Neural cell (in vitro differentiated cells): ENCODE measurements at regions not wholly inside any gene's neighbourhood (a gene's known extent, or its start where the extent isn't known, plus 50 kb on each side); places are given as distances from the start of the nearest gene placed in this dataset.

Experiments used
- H2AFZ ChIP-seq: fragments of 200-600, 300-800 bp; sonication (generic), shearing (Covaris generic); 2 replicates; pipeline ENCODE4 v1.6.0; 2014; ENCODE audit warnings: low read depth, mild to moderate bottlenecking, antibody characterized with exemption, low read length, moderate library complexity
- H3F3A ChIP-seq: fragments of 200-600 bp; shearing (Covaris generic); 2 replicates; pipeline ENCODE4 v1.6.1; 2016; ENCODE audit warnings: mild to moderate bottlenecking, moderate library complexity, mixed read lengths, antibody characterized with exemption, low read length; ENCODE audit not compliant: insufficient read depth, poor library complexity, severe bottlenecking
- H3K27ac ChIP-seq: fragments of 200-600, 300-800 bp; sonication (generic), shearing (Covaris generic); 2 replicates; pipeline ENCODE4 v1.5.1; 2014; ENCODE audit warnings: mild to moderate bottlenecking, low read length, moderate library complexity
- H3K27me3 ChIP-seq: fragments of 300-800, 200-600 bp; sonication (generic), shearing (Covaris generic); 2 replicates; pipeline ENCODE4 v1.6.0; 2014; ENCODE audit warnings: mild to moderate bottlenecking, low read depth, low read length, moderate library complexity; ENCODE audit not compliant: insufficient read depth
- H3K36me3 ChIP-seq: fragments of 300-800, 200-600 bp; sonication (generic), shearing (Covaris generic); 2 replicates; pipeline ENCODE4 v1.5.1; 2014; ENCODE audit warnings: mild to moderate bottlenecking, antibody characterized with exemption, low read length, moderate library complexity; ENCODE audit not compliant: insufficient read depth
- H3K4me2 ChIP-seq: fragments of 300-800, 200-600 bp; sonication (generic), shearing (Covaris generic); 2 replicates; pipeline ENCODE4 v1.6.0; 2014; ENCODE audit warnings: mild to moderate bottlenecking, low read length
- H3K4me3 ChIP-seq: fragments of 300-800, 200-600 bp; sonication (generic), shearing (Covaris generic); 2 replicates; pipeline ENCODE4 v1.5.1; 2014; ENCODE audit warnings: mild to moderate bottlenecking, low read length, moderate library complexity
- H3K79me2 ChIP-seq: fragments of 200-600 bp; shearing (Covaris generic); replicated peaks from 2 replicates; pipeline ENCODE4 v1.6.0; 2014; ENCODE audit warnings: mild to moderate bottlenecking, low read length, moderate library complexity; ENCODE audit not compliant: insufficient read depth
- H3K9ac ChIP-seq: fragments of 300-800, 200-600 bp; sonication (generic), shearing (Covaris generic); 2 replicates; pipeline ENCODE4 v1.6.1; 2016; ENCODE audit warnings: mild to moderate bottlenecking, low read length, mixed read lengths
- H3K9me2 ChIP-seq: fragments of 200-600 bp; shearing (Covaris generic); 2 replicates; pipeline ENCODE4 v1.6.1; 2016; ENCODE audit warnings: mild to moderate bottlenecking, low read length, mixed read lengths; ENCODE audit not compliant: insufficient read depth
- H3K9me3 ChIP-seq: fragments of 200-600, 300-800 bp; sonication (generic), shearing (Covaris generic); 2 replicates; pipeline ENCODE4 v1.6.1; 2016; ENCODE audit warnings: mild to moderate bottlenecking, mixed run types, low read length, moderate library complexity, mixed read lengths
- H4K20me1 ChIP-seq: fragments of 200-600 bp; shearing (Covaris generic); 2 replicates; pipeline ENCODE4 v1.6.1; 2016; ENCODE audit warnings: mild to moderate bottlenecking, mixed run types; ENCODE audit not compliant: insufficient read depth
- EP300 ChIP-seq: fragments of 450-650 bp; conservative IDR thresholded peaks from 2 replicates; pipeline ENCODE4 v1.6.1; 2014; ENCODE audit warnings: antibody characterized with exemption, mild to moderate bottlenecking, moderate library complexity; ENCODE audit not compliant: poor library complexity, severe bottlenecking
- EZH2 ChIP-seq: fragments of 200-600, 300-800 bp; shearing (Covaris generic), sonication (generic); IDR thresholded peaks from 2 replicates; pipeline ENCODE4 v1.6.1; 2014; ENCODE audit warnings: antibody characterized with exemption, low read length, borderline replicate concordance, mild to moderate bottlenecking; ENCODE audit not compliant: insufficient read depth, poor library complexity, severe bottlenecking
- MXI1 ChIP-seq: fragments of 450-650 bp; conservative IDR thresholded peaks from 2 replicates; pipeline ENCODE4 v1.6.1; 2014; ENCODE audit warnings: antibody characterized with exemption, mild to moderate bottlenecking; ENCODE audit not compliant: poor library complexity, severe bottlenecking
- POLR2AphosphoS5 ChIP-seq: IDR thresholded peaks from 2 replicates; pipeline ENCODE4 v1.6.1; 2012
- RAD21 ChIP-seq: fragments of 450-650 bp; conservative IDR thresholded peaks from 2 replicates; pipeline ENCODE4 v1.6.1; 2014; ENCODE audit warnings: antibody characterized with exemption, mild to moderate bottlenecking, moderate library complexity
- SMC3 ChIP-seq: fragments of 450-650 bp; conservative IDR thresholded peaks from 2 replicates; pipeline ENCODE4 v1.6.1; 2014; ENCODE audit warnings: antibody characterized with exemption, mild to moderate bottlenecking, moderate library complexity; ENCODE audit not compliant: poor library complexity
- TAF1 ChIP-seq: IDR thresholded peaks from 2 replicates; pipeline ENCODE4 v1.6.1; 2012; ENCODE audit warnings: low read depth
- TF ChIP-seq, protein P1 (sequence below): IDR thresholded peaks from 2 replicates; pipeline ENCODE4 v1.6.1; 2012; ENCODE audit warnings: borderline replicate concordance
- TF ChIP-seq, protein P2 (sequence below): fragments of 450-650 bp; IDR thresholded peaks from 2 replicates; pipeline ENCODE4 v1.5.1; 2014; ENCODE audit warnings: antibody characterized with exemption, mild to moderate bottlenecking, moderate library complexity; ENCODE audit not compliant: poor library complexity, severe bottlenecking

DNA sequence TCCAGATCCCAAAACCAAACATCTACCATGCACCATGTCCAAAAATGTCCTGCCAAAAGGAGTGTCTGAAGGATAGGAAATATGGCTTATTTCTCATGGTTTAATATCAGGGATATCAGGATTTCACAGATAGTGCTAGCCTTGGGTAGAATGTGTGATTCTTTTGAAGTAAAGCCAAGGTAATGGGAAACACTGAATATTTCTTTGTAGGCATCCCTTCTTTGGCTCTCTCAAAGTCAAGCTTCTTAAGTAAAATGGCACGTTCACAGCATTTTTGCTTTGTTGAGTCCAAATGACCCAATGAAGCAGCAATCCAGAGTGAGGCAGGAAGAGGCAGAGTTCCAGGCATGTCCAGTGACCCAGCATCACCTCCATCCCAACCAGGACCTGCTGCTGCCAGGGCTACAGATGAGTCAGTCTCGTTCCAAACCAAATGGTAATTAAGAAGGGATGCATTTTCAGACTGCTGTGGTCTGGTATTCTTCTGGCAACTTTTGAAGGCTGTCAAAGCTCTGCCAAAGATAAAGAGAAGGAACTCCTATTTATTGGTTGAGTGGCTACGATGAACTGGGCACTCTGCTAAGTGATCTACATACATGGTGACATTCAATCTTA lies 678.8 kb upstream of the KLF4 start:
- Histone ChIP-seq H3K27ac (no peak overlapping the region), H2AFZ (no peak overlapping the region), H3K9me3 (no peaks in the 10 kb centered on the region), H3F3A (no peaks in the 10 kb centered on the region), H3K4me3 (no peak overlapping the region), H3K9me2 (no peaks in the 10 kb centered on the region), H4K20me1 (no peaks in the 10 kb centered on the region), H3K27me3 (no peaks in the 10 kb centered on the region), H3K9ac (no peak overlapping the region), H3K4me2 (no peak overlapping the region), H3K36me3 (no peaks in the 10 kb centered on the region), H3K79me2 (no peaks in the 10 kb centered on the region)
- TF ChIP-seq, protein P1, sequence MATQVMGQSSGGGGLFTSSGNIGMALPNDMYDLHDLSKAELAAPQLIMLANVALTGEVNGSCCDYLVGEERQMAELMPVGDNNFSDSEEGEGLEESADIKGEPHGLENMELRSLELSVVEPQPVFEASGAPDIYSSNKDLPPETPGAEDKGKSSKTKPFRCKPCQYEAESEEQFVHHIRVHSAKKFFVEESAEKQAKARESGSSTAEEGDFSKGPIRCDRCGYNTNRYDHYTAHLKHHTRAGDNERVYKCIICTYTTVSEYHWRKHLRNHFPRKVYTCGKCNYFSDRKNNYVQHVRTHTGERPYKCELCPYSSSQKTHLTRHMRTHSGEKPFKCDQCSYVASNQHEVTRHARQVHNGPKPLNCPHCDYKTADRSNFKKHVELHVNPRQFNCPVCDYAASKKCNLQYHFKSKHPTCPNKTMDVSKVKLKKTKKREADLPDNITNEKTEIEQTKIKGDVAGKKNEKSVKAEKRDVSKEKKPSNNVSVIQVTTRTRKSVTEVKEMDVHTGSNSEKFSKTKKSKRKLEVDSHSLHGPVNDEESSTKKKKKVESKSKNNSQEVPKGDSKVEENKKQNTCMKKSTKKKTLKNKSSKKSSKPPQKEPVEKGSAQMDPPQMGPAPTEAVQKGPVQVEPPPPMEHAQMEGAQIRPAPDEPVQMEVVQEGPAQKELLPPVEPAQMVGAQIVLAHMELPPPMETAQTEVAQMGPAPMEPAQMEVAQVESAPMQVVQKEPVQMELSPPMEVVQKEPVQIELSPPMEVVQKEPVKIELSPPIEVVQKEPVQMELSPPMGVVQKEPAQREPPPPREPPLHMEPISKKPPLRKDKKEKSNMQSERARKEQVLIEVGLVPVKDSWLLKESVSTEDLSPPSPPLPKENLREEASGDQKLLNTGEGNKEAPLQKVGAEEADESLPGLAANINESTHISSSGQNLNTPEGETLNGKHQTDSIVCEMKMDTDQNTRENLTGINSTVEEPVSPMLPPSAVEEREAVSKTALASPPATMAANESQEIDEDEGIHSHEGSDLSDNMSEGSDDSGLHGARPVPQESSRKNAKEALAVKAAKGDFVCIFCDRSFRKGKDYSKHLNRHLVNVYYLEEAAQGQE = no peak

DNA sequence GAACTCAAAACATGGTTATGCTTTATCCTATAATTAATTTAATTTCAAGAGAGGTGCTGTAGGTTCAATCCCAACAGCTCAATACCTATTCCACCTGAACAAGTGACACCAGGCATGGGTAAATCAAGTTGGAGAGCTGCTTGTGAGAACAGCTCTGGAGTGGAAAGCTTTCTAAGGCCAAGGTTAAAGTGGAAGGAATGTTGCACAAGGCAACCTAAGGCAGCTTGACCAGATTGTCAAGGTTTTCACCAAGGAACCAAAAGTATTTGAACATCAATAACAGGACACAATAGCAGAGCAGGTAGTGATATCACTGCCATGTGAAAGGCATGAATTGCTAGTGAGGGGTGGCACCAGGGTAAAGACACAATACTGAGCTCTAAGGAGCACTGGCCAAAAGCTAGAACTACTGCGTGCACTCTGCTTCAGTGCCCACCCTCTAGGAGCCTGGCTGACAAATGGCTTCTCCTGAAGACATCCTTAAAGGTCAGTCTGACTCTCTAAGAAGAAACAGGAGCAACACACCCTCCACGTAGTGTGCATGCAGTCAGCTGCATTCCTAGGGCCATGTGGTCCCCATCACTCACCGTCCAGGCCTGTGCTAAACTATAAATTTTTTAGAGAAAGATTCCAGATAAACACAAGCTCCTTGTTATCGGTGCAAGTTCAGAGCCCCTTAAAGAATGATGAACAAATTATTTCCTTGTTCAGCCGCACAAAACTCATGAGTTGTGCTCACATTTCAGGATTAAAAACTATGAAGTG lies 677.7 kb upstream of the KLF4 start:
- Histone ChIP-seq H3K9me3 (no peaks in the 10 kb centered on the region), H3K9me2 (no peaks in the 10 kb centered on the region), H3K4me3 (no peak overlapping the region), H2AFZ (no peak overlapping the region), H4K20me1 (no peaks in the 10 kb centered on the region), H3K27me3 (no peaks in the 10 kb centered on the region), H3K79me2 (no peaks in the 10 kb centered on the region), H3K36me3 (no peaks in the 10 kb centered on the region), H3F3A (no peaks in the 10 kb centered on the region), H3K9ac (no peak overlapping the region), H3K27ac (no peak overlapping the region), H3K4me2 (no peak overlapping the region)
- TF ChIP-seq, protein P2, sequence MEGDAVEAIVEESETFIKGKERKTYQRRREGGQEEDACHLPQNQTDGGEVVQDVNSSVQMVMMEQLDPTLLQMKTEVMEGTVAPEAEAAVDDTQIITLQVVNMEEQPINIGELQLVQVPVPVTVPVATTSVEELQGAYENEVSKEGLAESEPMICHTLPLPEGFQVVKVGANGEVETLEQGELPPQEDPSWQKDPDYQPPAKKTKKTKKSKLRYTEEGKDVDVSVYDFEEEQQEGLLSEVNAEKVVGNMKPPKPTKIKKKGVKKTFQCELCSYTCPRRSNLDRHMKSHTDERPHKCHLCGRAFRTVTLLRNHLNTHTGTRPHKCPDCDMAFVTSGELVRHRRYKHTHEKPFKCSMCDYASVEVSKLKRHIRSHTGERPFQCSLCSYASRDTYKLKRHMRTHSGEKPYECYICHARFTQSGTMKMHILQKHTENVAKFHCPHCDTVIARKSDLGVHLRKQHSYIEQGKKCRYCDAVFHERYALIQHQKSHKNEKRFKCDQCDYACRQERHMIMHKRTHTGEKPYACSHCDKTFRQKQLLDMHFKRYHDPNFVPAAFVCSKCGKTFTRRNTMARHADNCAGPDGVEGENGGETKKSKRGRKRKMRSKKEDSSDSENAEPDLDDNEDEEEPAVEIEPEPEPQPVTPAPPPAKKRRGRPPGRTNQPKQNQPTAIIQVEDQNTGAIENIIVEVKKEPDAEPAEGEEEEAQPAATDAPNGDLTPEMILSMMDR = no peak
- no peak for TF ChIP-seq RAD21
- TF ChIP-seq, protein P1 = no peak
- TF ChIP-seq MXI1 = no peak
- no peak for TF ChIP-seq EZH2
- TF ChIP-seq TAF1 = no peak
- TF ChIP-seq EP300 = no peak
- TF ChIP-seq SMC3 = no peak
- TF ChIP-seq POLR2AphosphoS5 = no peak
